Liver (tissue), 3 donors: ENCODE measurements at regions not wholly inside any gene's neighbourhood (a gene's known extent, or its start where the extent isn't known, plus 50 kb on each side); places are given as distances from the start of the nearest gene placed in this dataset.

Experiments used
- CTCF ChIP-seq: fragments of 150-350 bp; IDR thresholded peaks from 2 replicates; pipeline ENCODE4 v1.5.1; 2017; ENCODE audit warnings: improper control_type of control experiment, low read depth, low read length; ENCODE audit not compliant: missing input control
- EGR1 ChIP-seq, 2 donors: IDR thresholded peaks; 2 replicates each; pipeline ENCODE4 v1.6.1; 2016 to 2018; ENCODE audit warnings: antibody characterized with exemption in 2 of 2, low read depth in 2 of 2
- FOXA1 ChIP-seq: IDR thresholded peaks from 2 replicates; pipeline ENCODE4 v1.6.1; 2016; ENCODE audit warnings: antibody characterized with exemption
- MAX ChIP-seq: IDR thresholded peaks from 2 replicates; pipeline ENCODE4 v1.6.1; 2016; ENCODE audit warnings: antibody characterized with exemption
- NR2F2 ChIP-seq: IDR thresholded peaks from 2 replicates; pipeline ENCODE4 v1.6.1; 2016; ENCODE audit warnings: antibody characterized with exemption
- RAD21 ChIP-seq, 2 donors: IDR thresholded peaks; 2 replicates each; pipeline ENCODE4 v1.6.1; 2016; ENCODE audit warnings: antibody characterized with exemption in 2 of 2, mild to moderate bottlenecking in 2 of 2
- SP1 ChIP-seq: IDR thresholded peaks from 2 replicates; pipeline ENCODE4 v1.6.1; 2018; ENCODE audit warnings: antibody characterized with exemption, mild to moderate bottlenecking
- TAF1 ChIP-seq: conservative IDR thresholded peaks from 2 replicates; pipeline ENCODE4 v1.6.1; 2016; ENCODE audit warnings: antibody characterized with exemption, mild to moderate bottlenecking
- YY1 ChIP-seq: IDR thresholded peaks from 2 replicates; pipeline ENCODE4 v1.6.1; 2016; ENCODE audit warnings: antibody characterized with exemption, mild to moderate bottlenecking
- ZBTB33 ChIP-seq: IDR thresholded peaks from 2 replicates; pipeline ENCODE4 v1.6.1; 2016; ENCODE audit warnings: antibody characterized with exemption
- TF ChIP-seq, protein P1 (sequence below): IDR thresholded peaks from 2 replicates; pipeline ENCODE4 v1.6.1; 2016; ENCODE audit warnings: antibody characterized with exemption, mild to moderate bottlenecking
- TF ChIP-seq, protein P2 (sequence below): IDR thresholded peaks from 2 replicates; pipeline ENCODE4 v1.6.1; 2016; ENCODE audit warnings: antibody characterized with exemption
- donor health status: healthy.
- donor health status: healthy.

- TF ChIP-seq CTCF: no peak
- TF ChIP-seq MAX: no peak
- TF ChIP-seq TAF1: no peak
- TF ChIP-seq FOXA1: no peak
- TF ChIP-seq RAD21 (IDR thresholded peaks at IDR 0.05): no peak
- TF ChIP-seq, protein P1, sequence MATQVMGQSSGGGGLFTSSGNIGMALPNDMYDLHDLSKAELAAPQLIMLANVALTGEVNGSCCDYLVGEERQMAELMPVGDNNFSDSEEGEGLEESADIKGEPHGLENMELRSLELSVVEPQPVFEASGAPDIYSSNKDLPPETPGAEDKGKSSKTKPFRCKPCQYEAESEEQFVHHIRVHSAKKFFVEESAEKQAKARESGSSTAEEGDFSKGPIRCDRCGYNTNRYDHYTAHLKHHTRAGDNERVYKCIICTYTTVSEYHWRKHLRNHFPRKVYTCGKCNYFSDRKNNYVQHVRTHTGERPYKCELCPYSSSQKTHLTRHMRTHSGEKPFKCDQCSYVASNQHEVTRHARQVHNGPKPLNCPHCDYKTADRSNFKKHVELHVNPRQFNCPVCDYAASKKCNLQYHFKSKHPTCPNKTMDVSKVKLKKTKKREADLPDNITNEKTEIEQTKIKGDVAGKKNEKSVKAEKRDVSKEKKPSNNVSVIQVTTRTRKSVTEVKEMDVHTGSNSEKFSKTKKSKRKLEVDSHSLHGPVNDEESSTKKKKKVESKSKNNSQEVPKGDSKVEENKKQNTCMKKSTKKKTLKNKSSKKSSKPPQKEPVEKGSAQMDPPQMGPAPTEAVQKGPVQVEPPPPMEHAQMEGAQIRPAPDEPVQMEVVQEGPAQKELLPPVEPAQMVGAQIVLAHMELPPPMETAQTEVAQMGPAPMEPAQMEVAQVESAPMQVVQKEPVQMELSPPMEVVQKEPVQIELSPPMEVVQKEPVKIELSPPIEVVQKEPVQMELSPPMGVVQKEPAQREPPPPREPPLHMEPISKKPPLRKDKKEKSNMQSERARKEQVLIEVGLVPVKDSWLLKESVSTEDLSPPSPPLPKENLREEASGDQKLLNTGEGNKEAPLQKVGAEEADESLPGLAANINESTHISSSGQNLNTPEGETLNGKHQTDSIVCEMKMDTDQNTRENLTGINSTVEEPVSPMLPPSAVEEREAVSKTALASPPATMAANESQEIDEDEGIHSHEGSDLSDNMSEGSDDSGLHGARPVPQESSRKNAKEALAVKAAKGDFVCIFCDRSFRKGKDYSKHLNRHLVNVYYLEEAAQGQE: no peak
- no peak for TF ChIP-seq YY1
- TF ChIP-seq NR2F2: no peak
- TF ChIP-seq, protein P2, sequence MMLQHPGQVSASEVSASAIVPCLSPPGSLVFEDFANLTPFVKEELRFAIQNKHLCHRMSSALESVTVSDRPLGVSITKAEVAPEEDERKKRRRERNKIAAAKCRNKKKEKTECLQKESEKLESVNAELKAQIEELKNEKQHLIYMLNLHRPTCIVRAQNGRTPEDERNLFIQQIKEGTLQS: no peak
- no peak for TF ChIP-seq EGR1 (IDR thresholded peaks at IDR 0.05; ENCODE audit: low read depth in 2 of 2)
- no peak for TF ChIP-seq ZBTB33
- no peak for TF ChIP-seq SP1
These were observed 57.2 kb upstream of the ARHGAP18 start for GRCh38 chr6:129766959-129767728.
